Fibroblast of lung (primary cell): ENCODE measurements at regions not wholly inside any gene's neighbourhood (a gene's known extent, or its start where the extent isn't known, plus 50 kb on each side); places are given as distances from the start of the nearest gene placed in this dataset.

Experiments
- DNase-seq, 2 donors: peaks; one replicate each; pipeline versions ENCODE4 v3.0.0 to v3.0.0-alpha.2; 2010; ENCODE audit warnings: low read depth in 2 of 2
- H2AFZ ChIP-seq: 2 replicates; pipeline ENCODE4 v1.5.1; 2012; ENCODE audit warnings: low read length, control low read depth, inconsistent platforms
- H3K27ac ChIP-seq: 2 replicates; pipeline ENCODE4 v1.5.1; 2011; ENCODE audit warnings: low read length, control low read depth; ENCODE audit not compliant: insufficient read depth
- H3K27me3 ChIP-seq: 2 replicates; pipeline ENCODE4 v1.5.1; 2011; ENCODE audit warnings: mild to moderate bottlenecking, low read length; ENCODE audit not compliant: control insufficient read depth, insufficient read depth
- H3K36me3 ChIP-seq: 2 replicates; pipeline ENCODE4 v1.5.1; 2011; ENCODE audit warnings: low read length; ENCODE audit not compliant: control insufficient read depth, insufficient read depth
- H3K4me1 ChIP-seq: 2 replicates; pipeline ENCODE4 v1.5.1; 2011; ENCODE audit warnings: low read length; ENCODE audit not compliant: control insufficient read depth, insufficient read depth; ENCODE audit errors: extremely low read depth
- H3K4me2 ChIP-seq: 2 replicates; pipeline ENCODE4 v1.5.1; 2011; ENCODE audit warnings: low read length, control low read depth; ENCODE audit not compliant: insufficient read depth; ENCODE audit errors: extremely low read depth
- H3K4me3 ChIP-seq, 4 experiments: fragments of 200-600 bp in 1 of 4; sonication (generic) in 1 of 4; replicated peaks in 1 of 4; 2 replicates each; pipeline ENCODE4 v1.5.1; 2011 to 2016; ENCODE audit warnings: low read length in 4 of 4, low read depth in 3 of 4, mild to moderate bottlenecking in 3 of 4, control low read depth in 2 of 4, inconsistent platforms in 1 of 4, mixed read lengths in 1 of 4; ENCODE audit not compliant: insufficient read depth in 1 of 4; ENCODE audit errors: control extremely low read depth in 1 of 4
- H3K79me2 ChIP-seq: 2 replicates; pipeline ENCODE4 v1.5.1; 2012; ENCODE audit warnings: mild to moderate bottlenecking, low read length, inconsistent platforms; ENCODE audit not compliant: control insufficient read depth, insufficient read depth
- H3K9ac ChIP-seq: 2 replicates; pipeline ENCODE4 v1.5.1; 2011; ENCODE audit warnings: mild to moderate bottlenecking, low read length, control low read depth; ENCODE audit not compliant: insufficient read depth
- H3K9me3 ChIP-seq: 2 replicates; pipeline ENCODE4 v1.5.1; 2012; ENCODE audit warnings: low read depth, low read length; ENCODE audit not compliant: control insufficient read depth, insufficient read depth
- H4K20me1 ChIP-seq: 2 replicates; pipeline ENCODE4 v1.5.1; 2011; ENCODE audit warnings: low read length; ENCODE audit not compliant: control insufficient read depth, insufficient read depth; ENCODE audit errors: extremely low read depth
- EZH2 ChIP-seq: IDR thresholded peaks from 2 replicates; pipeline ENCODE4 v1.5.1; 2012; ENCODE audit warnings: low read length, control low read depth, mild to moderate bottlenecking; ENCODE audit errors: missing control alignments
- TF ChIP-seq, protein P1 (sequence below), 2 donors: IDR thresholded peaks in 1 of 2; conservative IDR thresholded peaks in 1 of 2; 1 replicate in 1 of 2; 2 replicates in 1 of 2; pipeline ENCODE4 v1.5.1; 2011 to 2012; ENCODE audit warnings: low read length in 2 of 2, control low read depth in 1 of 2, inconsistent platforms in 1 of 2, low read depth in 1 of 2, mild to moderate bottlenecking in 1 of 2

GRCh38 chr22:48959496-48959895 lies 868.2 kb downstream of the BRD1 start:
- H4K20me1 ChIP-seq: no peaks in the 10 kb centered on the region
- no peak overlapping the region for H3K27ac ChIP-seq
- no peak for DNase-seq
- no peak overlapping the region for H3K4me3 ChIP-seq
- TF ChIP-seq EZH2: no peak
- TF ChIP-seq, protein P1, sequence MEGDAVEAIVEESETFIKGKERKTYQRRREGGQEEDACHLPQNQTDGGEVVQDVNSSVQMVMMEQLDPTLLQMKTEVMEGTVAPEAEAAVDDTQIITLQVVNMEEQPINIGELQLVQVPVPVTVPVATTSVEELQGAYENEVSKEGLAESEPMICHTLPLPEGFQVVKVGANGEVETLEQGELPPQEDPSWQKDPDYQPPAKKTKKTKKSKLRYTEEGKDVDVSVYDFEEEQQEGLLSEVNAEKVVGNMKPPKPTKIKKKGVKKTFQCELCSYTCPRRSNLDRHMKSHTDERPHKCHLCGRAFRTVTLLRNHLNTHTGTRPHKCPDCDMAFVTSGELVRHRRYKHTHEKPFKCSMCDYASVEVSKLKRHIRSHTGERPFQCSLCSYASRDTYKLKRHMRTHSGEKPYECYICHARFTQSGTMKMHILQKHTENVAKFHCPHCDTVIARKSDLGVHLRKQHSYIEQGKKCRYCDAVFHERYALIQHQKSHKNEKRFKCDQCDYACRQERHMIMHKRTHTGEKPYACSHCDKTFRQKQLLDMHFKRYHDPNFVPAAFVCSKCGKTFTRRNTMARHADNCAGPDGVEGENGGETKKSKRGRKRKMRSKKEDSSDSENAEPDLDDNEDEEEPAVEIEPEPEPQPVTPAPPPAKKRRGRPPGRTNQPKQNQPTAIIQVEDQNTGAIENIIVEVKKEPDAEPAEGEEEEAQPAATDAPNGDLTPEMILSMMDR (conservative IDR thresholded peaks at IDR 0.05 in 1 of 2, IDR thresholded peaks at IDR 0.05 in 1 of 2; ENCODE audit: low read depth in 1 of 2, low read length in 2 of 2): no peak
- no peaks in the 10 kb centered on the region for H3K27me3 ChIP-seq
- no peak overlapping the region for H2AFZ ChIP-seq
- no peaks in the 10 kb centered on the region for H3K79me2 ChIP-seq
- no peaks in the 10 kb centered on the region for H3K36me3 ChIP-seq
- H3K4me1 ChIP-seq: no peaks in the 10 kb centered on the region
- H3K9me3 ChIP-seq: no peaks in the 10 kb centered on the region
- H3K9ac ChIP-seq: no peak overlapping the region
- H3K4me2 ChIP-seq: no peak overlapping the region

GRCh38 chr22:48957987-48958321 lies 869.7 kb downstream of the BRD1 start:
- no peak overlapping the region for H3K4me2 ChIP-seq

DNA sequence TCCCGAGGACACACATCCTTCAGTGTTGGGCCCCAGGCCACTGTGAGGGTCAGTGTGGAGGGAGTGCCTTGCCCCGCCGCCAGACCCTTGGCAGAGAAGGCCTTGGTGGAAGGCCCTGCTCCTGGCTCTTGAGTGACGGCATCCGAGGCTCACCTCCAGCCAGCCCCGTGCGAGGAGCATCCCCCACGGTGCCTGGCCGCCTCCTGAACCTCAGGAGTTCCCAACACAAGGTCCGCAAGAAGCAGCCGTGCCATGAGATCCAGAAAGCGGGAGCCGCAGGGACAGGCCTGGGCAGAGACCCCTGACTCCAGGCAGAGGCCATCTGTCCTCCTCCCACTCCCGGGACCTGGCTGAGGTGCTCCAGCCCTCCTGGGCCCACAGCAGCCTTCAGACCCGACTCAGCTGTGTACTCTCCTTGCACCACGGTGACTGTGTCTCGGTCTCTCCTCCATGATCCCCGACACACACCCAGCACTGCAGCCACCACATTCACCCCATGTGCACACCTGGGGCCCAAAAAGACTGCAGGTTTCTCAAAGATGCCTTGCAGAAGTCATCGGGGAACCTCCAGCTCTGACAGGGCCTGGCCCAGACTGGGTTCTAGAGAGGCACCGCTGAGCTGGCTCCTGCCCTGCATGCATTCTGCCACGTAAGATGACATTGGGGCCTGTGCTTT lies 870.2 kb downstream of the BRD1 start:
- Histone ChIP-seq H3K27me3 (no peaks in the 10 kb centered on the region), H2AFZ (no peak overlapping the region), H3K36me3 (no peaks in the 10 kb centered on the region), H3K4me1 (no peaks in the 10 kb centered on the region), H3K4me3 (no peak overlapping the region), H3K27ac (no peak overlapping the region), H3K79me2 (no peaks in the 10 kb centered on the region), H4K20me1 (no peaks in the 10 kb centered on the region), H3K4me2 (no peak overlapping the region), H3K9me3 (no peaks in the 10 kb centered on the region), H3K9ac (no peak overlapping the region)
- no peak for TF ChIP-seq EZH2
- TF ChIP-seq, protein P1 (conservative IDR thresholded peaks at IDR 0.05 in 1 of 2, IDR thresholded peaks at IDR 0.05 in 1 of 2; ENCODE audit: low read depth in 1 of 2, low read length in 2 of 2): no peak
- no peak for DNase-seq

More at GRCh38 chr22:48957987-48958321, 869.7 kb downstream of the BRD1 start:
- no peak for DNase-seq
- Histone ChIP-seq H4K20me1 (no peaks in the 10 kb centered on the region), H3K9me3 (no peaks in the 10 kb centered on the region), H3K27ac (no peak overlapping the region), H3K36me3 (no peaks in the 10 kb centered on the region), H3K27me3 (no peaks in the 10 kb centered on the region), H3K9ac (no peak overlapping the region), H3K79me2 (no peaks in the 10 kb centered on the region), H2AFZ (no peak overlapping the region), H3K4me3 (no peak overlapping the region), H3K4me1 (no peaks in the 10 kb centered on the region)
- no peak for TF ChIP-seq EZH2
- TF ChIP-seq, protein P1 (conservative IDR thresholded peaks at IDR 0.05 in 1 of 2, IDR thresholded peaks at IDR 0.05 in 1 of 2; ENCODE audit: low read depth in 1 of 2, low read length in 2 of 2): no peak
